ENCODE measurements at regions not wholly inside any gene's neighbourhood (a gene's known extent, or its start where the extent isn't known, plus 50 kb on each side); places are given as distances from the start of the nearest gene placed in this dataset.

DNA sequence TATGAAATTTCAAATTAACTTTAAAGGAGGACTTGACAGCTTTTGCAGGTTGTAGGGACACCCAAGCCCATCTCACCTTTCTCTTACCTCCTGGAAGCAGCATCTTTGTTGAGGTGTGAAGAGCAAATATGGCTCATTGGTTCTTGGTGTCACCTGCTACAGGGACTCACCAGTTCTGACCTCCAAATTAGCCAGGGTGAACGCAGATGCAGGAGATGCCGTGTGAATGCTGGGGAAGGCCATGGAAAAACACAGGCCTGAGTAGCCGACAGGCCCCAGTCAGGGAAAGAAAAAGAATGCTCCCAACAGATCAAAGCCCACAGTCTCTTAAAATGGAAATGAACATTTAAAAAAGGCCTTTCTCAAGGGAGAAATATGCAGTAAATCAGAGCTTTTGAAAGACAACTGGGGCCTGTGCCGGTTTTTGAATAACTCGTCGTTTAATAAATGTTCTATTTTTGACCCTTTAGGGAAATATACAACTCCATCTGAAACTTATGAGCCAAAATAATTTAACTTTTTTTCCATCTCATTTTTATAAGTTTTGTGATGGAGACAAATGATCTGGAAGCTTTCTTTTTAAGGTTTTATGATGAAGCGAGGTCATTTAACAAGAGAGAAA is 167.5 kb downstream of the CD83 start:
- Histone ChIP-seq H3K4me2 (ENCODE audit: low read depth, low read length, poor library complexity, severe bottlenecking) (no peak overlapping the region), H3K9me3 (ENCODE audit: insufficient read depth, low read length) (no peaks in the 10 kb centered on the region), H3K9ac (ENCODE audit: low read length) (no peak overlapping the region), H3F3A (ENCODE audit: insufficient read depth) (no peaks in the 10 kb centered on the region), H2AFZ (ENCODE audit: low read depth, low read length, severe bottlenecking) (no peak overlapping the region), H3K9me2 (replicated peaks; ENCODE audit: insufficient read depth, low read length) (no peaks in the 10 kb centered on the region), H4K20me1 (ENCODE audit: low read depth, low read length) (no peaks in the 10 kb centered on the region), H3K27ac (ENCODE audit: low read depth, low read length) (no peak overlapping the region), H3K4me3 (ENCODE audit: insufficient read depth, low read length, poor library complexity, severe bottlenecking) (no peak overlapping the region), H3K36me3 (ENCODE audit: low read length) (no peaks in the 10 kb centered on the region), H3K79me2 (ENCODE audit: insufficient read depth, low read length) (no peaks in the 10 kb centered on the region), H3K27me3 (ENCODE audit: low read length) (no peaks in the 10 kb centered on the region)
- no peak for TF ChIP-seq EZH2phosphoT487 (conservative IDR thresholded peaks at IDR 0.05; ENCODE audit: low read length)
- TF ChIP-seq, protein P1, sequence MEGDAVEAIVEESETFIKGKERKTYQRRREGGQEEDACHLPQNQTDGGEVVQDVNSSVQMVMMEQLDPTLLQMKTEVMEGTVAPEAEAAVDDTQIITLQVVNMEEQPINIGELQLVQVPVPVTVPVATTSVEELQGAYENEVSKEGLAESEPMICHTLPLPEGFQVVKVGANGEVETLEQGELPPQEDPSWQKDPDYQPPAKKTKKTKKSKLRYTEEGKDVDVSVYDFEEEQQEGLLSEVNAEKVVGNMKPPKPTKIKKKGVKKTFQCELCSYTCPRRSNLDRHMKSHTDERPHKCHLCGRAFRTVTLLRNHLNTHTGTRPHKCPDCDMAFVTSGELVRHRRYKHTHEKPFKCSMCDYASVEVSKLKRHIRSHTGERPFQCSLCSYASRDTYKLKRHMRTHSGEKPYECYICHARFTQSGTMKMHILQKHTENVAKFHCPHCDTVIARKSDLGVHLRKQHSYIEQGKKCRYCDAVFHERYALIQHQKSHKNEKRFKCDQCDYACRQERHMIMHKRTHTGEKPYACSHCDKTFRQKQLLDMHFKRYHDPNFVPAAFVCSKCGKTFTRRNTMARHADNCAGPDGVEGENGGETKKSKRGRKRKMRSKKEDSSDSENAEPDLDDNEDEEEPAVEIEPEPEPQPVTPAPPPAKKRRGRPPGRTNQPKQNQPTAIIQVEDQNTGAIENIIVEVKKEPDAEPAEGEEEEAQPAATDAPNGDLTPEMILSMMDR (IDR thresholded peaks at IDR 0.05; ENCODE audit: insufficient read depth, low read length, poor library complexity, severe bottlenecking) = no peak

DNA sequence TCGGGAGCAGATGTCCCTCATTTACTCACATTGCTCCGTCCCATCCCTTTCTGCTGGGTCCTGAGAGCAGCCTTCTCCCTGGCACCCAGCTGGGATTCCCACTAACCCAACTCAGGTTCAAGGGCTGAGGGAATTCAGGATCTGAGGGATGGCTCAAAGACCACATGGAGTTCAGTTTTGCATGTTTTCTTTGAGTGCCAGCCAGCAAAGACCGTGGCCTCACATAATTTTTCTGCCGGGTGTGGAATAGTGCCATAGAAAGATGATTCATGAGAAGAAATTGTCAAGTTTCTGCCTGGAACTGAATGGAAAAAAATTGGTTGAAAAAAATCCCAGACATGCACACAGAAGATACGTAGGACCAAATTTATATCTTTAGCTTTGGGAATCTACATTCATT is 168.6 kb downstream of the CD83 start:
- no peaks in the 10 kb centered on the region for H3F3A ChIP-seq (ENCODE audit: insufficient read depth)
- H3K9ac ChIP-seq (ENCODE audit: low read length) = no peak overlapping the region
- no peak overlapping the region for H3K27ac ChIP-seq (ENCODE audit: low read depth, low read length)
- no peaks in the 10 kb centered on the region for H3K27me3 ChIP-seq (ENCODE audit: low read length)
- TF ChIP-seq EZH2phosphoT487 (conservative IDR thresholded peaks at IDR 0.05; ENCODE audit: low read length) = no peak
- TF ChIP-seq, protein P1 (IDR thresholded peaks at IDR 0.05; ENCODE audit: insufficient read depth, low read length, poor library complexity, severe bottlenecking) = no peak
- no peak overlapping the region for H2AFZ ChIP-seq (ENCODE audit: low read depth, low read length, severe bottlenecking)
- no peaks in the 10 kb centered on the region for H3K36me3 ChIP-seq (ENCODE audit: low read length)
- no peaks in the 10 kb centered on the region for H4K20me1 ChIP-seq (ENCODE audit: low read depth, low read length)
- H3K4me2 ChIP-seq (ENCODE audit: low read depth, low read length, poor library complexity, severe bottlenecking) = no peak overlapping the region
- no peaks in the 10 kb centered on the region for H3K9me3 ChIP-seq (ENCODE audit: insufficient read depth, low read length)
- H3K9me2 ChIP-seq (replicated peaks; ENCODE audit: insufficient read depth, low read length) = no peaks in the 10 kb centered on the region
- H3K4me3 ChIP-seq (ENCODE audit: insufficient read depth, low read length, poor library complexity, severe bottlenecking) = no peak overlapping the region
- H3K79me2 ChIP-seq (ENCODE audit: insufficient read depth, low read length) = no peaks in the 10 kb centered on the region

GRCh38 chr6:14286634-14287428 is 169.3 kb downstream of the CD83 start:
- no peak overlapping the region for H2AFZ ChIP-seq (ENCODE audit: low read depth, low read length, severe bottlenecking)
- no peak for TF ChIP-seq EZH2phosphoT487 (conservative IDR thresholded peaks at IDR 0.05; ENCODE audit: low read length)
- TF ChIP-seq, protein P1 (IDR thresholded peaks at IDR 0.05; ENCODE audit: insufficient read depth, low read length, poor library complexity, severe bottlenecking) = no peak
- H3K9ac ChIP-seq (ENCODE audit: low read length) = no peak overlapping the region
- no peak overlapping the region for H3K27ac ChIP-seq (ENCODE audit: low read depth, low read length)
- no peak overlapping the region for H3K4me3 ChIP-seq (ENCODE audit: insufficient read depth, low read length, poor library complexity, severe bottlenecking)
- no peaks in the 10 kb centered on the region for H3K9me3 ChIP-seq (ENCODE audit: insufficient read depth, low read length)
- no peak overlapping the region for H3K4me2 ChIP-seq (ENCODE audit: low read depth, low read length, poor library complexity, severe bottlenecking)
- H4K20me1 ChIP-seq (ENCODE audit: low read depth, low read length) = no peaks in the 10 kb centered on the region
- no peaks in the 10 kb centered on the region for H3K9me2 ChIP-seq (replicated peaks; ENCODE audit: insufficient read depth, low read length)
- no peaks in the 10 kb centered on the region for H3K27me3 ChIP-seq (ENCODE audit: low read length)
- no peaks in the 10 kb centered on the region for H3F3A ChIP-seq (ENCODE audit: insufficient read depth)
- no peaks in the 10 kb centered on the region for H3K36me3 ChIP-seq (ENCODE audit: low read length)
- H3K79me2 ChIP-seq (ENCODE audit: insufficient read depth, low read length) = no peaks in the 10 kb centered on the region
